ENCODE measurements at regions not wholly inside any gene's neighbourhood (a gene's known extent, or its start where the extent isn't known, plus 50 kb on each side); places are given as distances from the start of the nearest gene placed in this dataset.
"Not testable (repeated sequence)": the region's sequence is repeated elsewhere in the genome, so short reads cannot be mapped to it uniquely, and the experiment has no call there.

- no peak for DNase-seq (ENCODE audit: low read depth)
Measured at GRCh38 chr6:144681334-144681733, 396.2 kb downstream of the UTRN start.

GRCh38 chr6:144683216-144684070 is 398.3 kb downstream of the UTRN start:
- no peak for DNase-seq (ENCODE audit: low read depth)

- no peak for DNase-seq (ENCODE audit: low read depth)
Measured at GRCh38 chr6:144688713-144689112, 403.6 kb downstream of the UTRN start.

- DNase-seq (ENCODE audit: low read depth): no peak
Measured at GRCh38 chr6:144689503-144690040, 404.4 kb downstream of the UTRN start.

- DNase-seq (ENCODE audit: low read depth): no peak
Measured at GRCh38 chr6:144690133-144690532, 405.0 kb downstream of the UTRN start.

- no peak for DNase-seq (ENCODE audit: low read depth)
Measured at GRCh38 chr6:144690666-144691065, 405.5 kb downstream of the UTRN start.

GRCh38 chr6:144692050-144692449 is 406.9 kb downstream of the UTRN start:
- DNase-seq (ENCODE audit: low read depth): not testable (repeated sequence)

GRCh38 chr6:144695858-144696533 is 410.9 kb downstream of the UTRN start:
- DNase-seq (ENCODE audit: low read depth): no peak

GRCh38 chr6:144696610-144697368 is 411.7 kb downstream of the UTRN start:
- no peak for DNase-seq (ENCODE audit: low read depth)

- DNase-seq (ENCODE audit: low read depth): no peak
Measured at GRCh38 chr6:144697369-144697760, 412.2 kb downstream of the UTRN start.

- no peak for DNase-seq (ENCODE audit: low read depth)
Measured at GRCh38 chr6:144697801-144698200, 412.7 kb downstream of the UTRN start.

GRCh38 chr6:144702781-144703180 is 417.6 kb downstream of the UTRN start:
- no peak for DNase-seq (ENCODE audit: low read depth)

GRCh38 chr6:144710207-144710606 is 425.1 kb downstream of the UTRN start:
- no peak for DNase-seq (ENCODE audit: low read depth)

GRCh38 chr6:144711661-144712060 is 426.5 kb downstream of the UTRN start:
- no peak for DNase-seq (ENCODE audit: low read depth)

GRCh38 chr6:144712541-144712940 is 427.4 kb downstream of the UTRN start:
- DNase-seq (ENCODE audit: low read depth): no peak

- DNase-seq (ENCODE audit: low read depth): no peak
Measured at GRCh38 chr6:144714021-144714712, 429.0 kb downstream of the UTRN start.

GRCh38 chr6:144715344-144715743 is 430.2 kb downstream of the UTRN start:
- DNase-seq (ENCODE audit: low read depth): no peak

- DNase-seq (ENCODE audit: low read depth): no peak
Measured at GRCh38 chr6:144718431-144718830, 433.3 kb downstream of the UTRN start.

GRCh38 chr6:144721232-144721631 is 436.1 kb downstream of the UTRN start:
- DNase-seq (ENCODE audit: low read depth): no peak

- no peak for DNase-seq (ENCODE audit: low read depth)
Measured at GRCh38 chr6:144722154-144722737, 437.1 kb downstream of the UTRN start.

- DNase-seq (ENCODE audit: low read depth): no peak
Measured at GRCh38 chr6:144722925-144723324, 437.8 kb downstream of the UTRN start.

Measured in stimulated activated CD8-positive, alpha-beta memory T cell treated with anti-CD3 and anti-CD28 coated beads, Interleukin-15, amount 100 ng/mL, for 24 hours (primary cell).